ENCODE measurements at regions not wholly inside any gene's neighbourhood (a gene's known extent, or its start where the extent isn't known, plus 50 kb on each side); places are given as distances from the start of the nearest gene placed in this dataset.

DNA sequence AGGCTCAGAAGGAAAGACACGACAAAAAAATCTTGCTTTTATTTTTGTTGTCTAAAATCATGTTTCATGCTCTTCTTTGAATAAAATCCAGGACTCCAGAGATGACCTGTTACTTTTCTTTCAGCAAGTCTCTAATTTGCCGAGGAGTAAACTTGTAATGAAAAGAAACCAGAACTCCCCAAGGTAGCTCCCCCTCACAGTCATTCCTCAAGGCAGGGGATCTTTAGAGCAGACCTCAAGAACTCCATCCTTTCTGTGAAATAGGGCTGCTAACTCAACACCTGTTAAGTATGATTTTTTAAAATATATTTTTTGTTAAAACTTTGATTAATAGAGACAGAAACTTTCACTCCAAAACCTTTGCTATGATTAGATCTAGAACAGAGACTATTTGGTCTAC lies 82.7 kb upstream of the ABCD3 start:
- no peak for TF ChIP-seq EZH2 (IDR thresholded peaks at IDR 0.05)
- no peak for TF ChIP-seq SRF (IDR thresholded peaks at IDR 0.05; ENCODE audit: low read depth)
- no peak for TF ChIP-seq EZH2phosphoT487 (IDR thresholded peaks at IDR 0.05; ENCODE audit: borderline replicate concordance)
- TF ChIP-seq, protein P1, sequence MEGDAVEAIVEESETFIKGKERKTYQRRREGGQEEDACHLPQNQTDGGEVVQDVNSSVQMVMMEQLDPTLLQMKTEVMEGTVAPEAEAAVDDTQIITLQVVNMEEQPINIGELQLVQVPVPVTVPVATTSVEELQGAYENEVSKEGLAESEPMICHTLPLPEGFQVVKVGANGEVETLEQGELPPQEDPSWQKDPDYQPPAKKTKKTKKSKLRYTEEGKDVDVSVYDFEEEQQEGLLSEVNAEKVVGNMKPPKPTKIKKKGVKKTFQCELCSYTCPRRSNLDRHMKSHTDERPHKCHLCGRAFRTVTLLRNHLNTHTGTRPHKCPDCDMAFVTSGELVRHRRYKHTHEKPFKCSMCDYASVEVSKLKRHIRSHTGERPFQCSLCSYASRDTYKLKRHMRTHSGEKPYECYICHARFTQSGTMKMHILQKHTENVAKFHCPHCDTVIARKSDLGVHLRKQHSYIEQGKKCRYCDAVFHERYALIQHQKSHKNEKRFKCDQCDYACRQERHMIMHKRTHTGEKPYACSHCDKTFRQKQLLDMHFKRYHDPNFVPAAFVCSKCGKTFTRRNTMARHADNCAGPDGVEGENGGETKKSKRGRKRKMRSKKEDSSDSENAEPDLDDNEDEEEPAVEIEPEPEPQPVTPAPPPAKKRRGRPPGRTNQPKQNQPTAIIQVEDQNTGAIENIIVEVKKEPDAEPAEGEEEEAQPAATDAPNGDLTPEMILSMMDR (IDR thresholded peaks at IDR 0.05 in 2 of 3, conservative IDR thresholded peaks at IDR 0.05 in 1 of 3; ENCODE audit: borderline replicate concordance in 1 of 3, insufficient read depth in 1 of 3, low read depth in 2 of 3, low read length in 2 of 3), result no peak
- no peak for TF ChIP-seq SIN3A (IDR thresholded peaks at IDR 0.05; ENCODE audit: low read depth)
- TF ChIP-seq, protein P2, sequence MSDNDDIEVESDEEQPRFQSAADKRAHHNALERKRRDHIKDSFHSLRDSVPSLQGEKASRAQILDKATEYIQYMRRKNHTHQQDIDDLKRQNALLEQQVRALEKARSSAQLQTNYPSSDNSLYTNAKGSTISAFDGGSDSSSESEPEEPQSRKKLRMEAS (IDR thresholded peaks at IDR 0.05), result no peak
- TF ChIP-seq ZFX (IDR thresholded peaks at IDR 0.05), result no peak
- TF ChIP-seq TCF7L2 (IDR thresholded peaks at IDR 0.05; ENCODE audit: borderline replicate concordance, extremely low read depth, insufficient read depth, insufficient read length), result no peak
- no peak for TF ChIP-seq RAD21 (IDR thresholded peaks at IDR 0.05; ENCODE audit: low read depth)
- no peak for TF ChIP-seq JUND (IDR thresholded peaks at IDR 0.05)
- no peak for TF ChIP-seq POLR2A (IDR thresholded peaks at IDR 0.05; ENCODE audit: borderline replicate concordance, extremely low read depth, insufficient read depth, insufficient read length)

Data from HCT116 (cell line).